GM23338 (cell line): ENCODE measurements at regions not wholly inside any gene's neighbourhood (a gene's known extent, or its start where the extent isn't known, plus 50 kb on each side); places are given as distances from the start of the nearest gene placed in this dataset.

Source experiments
- CREB1 ChIP-seq: fragments of 250-450 bp; sonication (Bioruptor Pico); IDR thresholded peaks from 2 replicates; pipeline ENCODE4 v1.5.0; 2020; ENCODE audit warnings: low read depth, mild to moderate bottlenecking, moderate library complexity
- EZH2 ChIP-seq: fragments of 200-600 bp; sonication (generic); IDR thresholded peaks from one replicate; pipeline ENCODE4 v1.8.0; 2017; ENCODE audit warnings: antibody characterized with exemption, mild to moderate bottlenecking, low read depth; ENCODE audit not compliant: unreplicated experiment
- EZH2phosphoT487 ChIP-seq: fragments of 200-600 bp; sonication (generic); IDR thresholded peaks from one replicate; pipeline ENCODE4 v1.8.1; 2018; ENCODE audit warnings: antibody characterized with exemption; ENCODE audit not compliant: unreplicated experiment
- JUNB ChIP-seq: IDR thresholded peaks from one replicate; pipeline ENCODE4 v1.6.1; 2016; ENCODE audit warnings: antibody characterized with exemption; ENCODE audit not compliant: unreplicated experiment
- POLR2AphosphoS5 ChIP-seq: IDR thresholded peaks from 2 replicates; pipeline ENCODE4 v1.6.1; 2016; ENCODE audit warnings: antibody characterized with exemption, low read depth
- STAT1 ChIP-seq: IDR thresholded peaks from one replicate; pipeline ENCODE4 v1.6.1; 2016; ENCODE audit warnings: antibody characterized with exemption; ENCODE audit not compliant: unreplicated experiment
- ZNF114 ChIP-seq: fragments of 250-450 bp; sonication (Bioruptor Pico); IDR thresholded peaks from 2 replicates; pipeline ENCODE4 v1.5.0; 2020; ENCODE audit warnings: mild to moderate bottlenecking, moderate library complexity
- ZNF331 ChIP-seq: fragments of 250-450 bp; sonication (Bioruptor Pico); IDR thresholded peaks from 2 replicates; pipeline ENCODE4 v1.5.0; 2020; ENCODE audit warnings: low read depth, mild to moderate bottlenecking, moderate library complexity
- TF ChIP-seq, protein P1 (sequence below), 2 experiments: fragments of 200-600 bp in 1 of 2; sonication (generic) in 1 of 2; conservative IDR thresholded peaks; 2 replicates each; pipeline versions ENCODE4 v1.5.1 to v1.6.1; 2016 to 2017; ENCODE audit warnings: antibody characterized with exemption in 2 of 2, low read depth in 2 of 2, mild to moderate bottlenecking in 2 of 2, moderate library complexity in 1 of 2
- TF ChIP-seq, protein P2 (sequence below): IDR thresholded peaks from one replicate; pipeline ENCODE4 v1.6.1; 2018; ENCODE audit warnings: antibody characterized with exemption; ENCODE audit not compliant: unreplicated experiment
- TF ChIP-seq, protein P3 (sequence below): fragments of 250-450 bp; sonication (Bioruptor Pico); IDR thresholded peaks from 2 replicates; pipeline ENCODE4 v1.5.0; 2020; ENCODE audit warnings: mild to moderate bottlenecking, moderate library complexity
- TF ChIP-seq, protein P4 (sequence below): IDR thresholded peaks from 2 replicates; pipeline ENCODE4 v1.6.1; 2016; ENCODE audit warnings: antibody characterized with exemption

DNA sequence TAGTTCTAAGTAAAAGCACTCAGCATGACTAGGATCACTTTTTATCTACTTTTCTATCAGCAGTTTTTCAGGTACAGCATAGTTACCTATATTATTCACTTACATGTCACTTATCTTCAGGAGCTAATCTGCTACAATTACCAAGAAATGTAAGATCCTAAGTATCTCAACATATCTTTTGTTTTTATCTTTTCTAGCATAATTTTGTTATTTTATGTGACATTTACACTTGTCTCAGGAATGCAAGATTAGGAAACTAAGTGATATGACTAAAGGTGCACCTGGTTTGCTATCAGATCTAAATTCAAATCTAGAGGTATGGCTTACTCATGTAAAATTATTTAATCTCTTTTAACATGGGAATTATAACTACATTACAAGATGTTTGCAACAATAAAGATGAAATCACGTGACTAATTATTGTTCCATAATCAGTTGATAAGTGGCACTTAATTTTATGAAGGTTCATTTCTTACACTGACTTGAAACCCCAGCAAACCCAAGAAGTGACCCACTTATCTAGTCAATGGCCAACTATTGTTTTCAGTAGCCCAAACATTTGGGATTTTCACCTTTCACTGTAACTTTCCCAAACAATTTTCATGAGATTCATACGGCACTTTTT, 390.3 kb upstream of the PCDH15 start:
- no peak for TF ChIP-seq EZH2
- TF ChIP-seq POLR2AphosphoS5, result no peak
- TF ChIP-seq, protein P1, sequence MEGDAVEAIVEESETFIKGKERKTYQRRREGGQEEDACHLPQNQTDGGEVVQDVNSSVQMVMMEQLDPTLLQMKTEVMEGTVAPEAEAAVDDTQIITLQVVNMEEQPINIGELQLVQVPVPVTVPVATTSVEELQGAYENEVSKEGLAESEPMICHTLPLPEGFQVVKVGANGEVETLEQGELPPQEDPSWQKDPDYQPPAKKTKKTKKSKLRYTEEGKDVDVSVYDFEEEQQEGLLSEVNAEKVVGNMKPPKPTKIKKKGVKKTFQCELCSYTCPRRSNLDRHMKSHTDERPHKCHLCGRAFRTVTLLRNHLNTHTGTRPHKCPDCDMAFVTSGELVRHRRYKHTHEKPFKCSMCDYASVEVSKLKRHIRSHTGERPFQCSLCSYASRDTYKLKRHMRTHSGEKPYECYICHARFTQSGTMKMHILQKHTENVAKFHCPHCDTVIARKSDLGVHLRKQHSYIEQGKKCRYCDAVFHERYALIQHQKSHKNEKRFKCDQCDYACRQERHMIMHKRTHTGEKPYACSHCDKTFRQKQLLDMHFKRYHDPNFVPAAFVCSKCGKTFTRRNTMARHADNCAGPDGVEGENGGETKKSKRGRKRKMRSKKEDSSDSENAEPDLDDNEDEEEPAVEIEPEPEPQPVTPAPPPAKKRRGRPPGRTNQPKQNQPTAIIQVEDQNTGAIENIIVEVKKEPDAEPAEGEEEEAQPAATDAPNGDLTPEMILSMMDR (conservative IDR thresholded peaks at IDR 0.05; ENCODE audit: low read depth in 2 of 2), result no peak
- TF ChIP-seq, protein P2, sequence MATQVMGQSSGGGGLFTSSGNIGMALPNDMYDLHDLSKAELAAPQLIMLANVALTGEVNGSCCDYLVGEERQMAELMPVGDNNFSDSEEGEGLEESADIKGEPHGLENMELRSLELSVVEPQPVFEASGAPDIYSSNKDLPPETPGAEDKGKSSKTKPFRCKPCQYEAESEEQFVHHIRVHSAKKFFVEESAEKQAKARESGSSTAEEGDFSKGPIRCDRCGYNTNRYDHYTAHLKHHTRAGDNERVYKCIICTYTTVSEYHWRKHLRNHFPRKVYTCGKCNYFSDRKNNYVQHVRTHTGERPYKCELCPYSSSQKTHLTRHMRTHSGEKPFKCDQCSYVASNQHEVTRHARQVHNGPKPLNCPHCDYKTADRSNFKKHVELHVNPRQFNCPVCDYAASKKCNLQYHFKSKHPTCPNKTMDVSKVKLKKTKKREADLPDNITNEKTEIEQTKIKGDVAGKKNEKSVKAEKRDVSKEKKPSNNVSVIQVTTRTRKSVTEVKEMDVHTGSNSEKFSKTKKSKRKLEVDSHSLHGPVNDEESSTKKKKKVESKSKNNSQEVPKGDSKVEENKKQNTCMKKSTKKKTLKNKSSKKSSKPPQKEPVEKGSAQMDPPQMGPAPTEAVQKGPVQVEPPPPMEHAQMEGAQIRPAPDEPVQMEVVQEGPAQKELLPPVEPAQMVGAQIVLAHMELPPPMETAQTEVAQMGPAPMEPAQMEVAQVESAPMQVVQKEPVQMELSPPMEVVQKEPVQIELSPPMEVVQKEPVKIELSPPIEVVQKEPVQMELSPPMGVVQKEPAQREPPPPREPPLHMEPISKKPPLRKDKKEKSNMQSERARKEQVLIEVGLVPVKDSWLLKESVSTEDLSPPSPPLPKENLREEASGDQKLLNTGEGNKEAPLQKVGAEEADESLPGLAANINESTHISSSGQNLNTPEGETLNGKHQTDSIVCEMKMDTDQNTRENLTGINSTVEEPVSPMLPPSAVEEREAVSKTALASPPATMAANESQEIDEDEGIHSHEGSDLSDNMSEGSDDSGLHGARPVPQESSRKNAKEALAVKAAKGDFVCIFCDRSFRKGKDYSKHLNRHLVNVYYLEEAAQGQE, result no peak
- TF ChIP-seq EZH2phosphoT487, result no peak
- TF ChIP-seq, protein P3, sequence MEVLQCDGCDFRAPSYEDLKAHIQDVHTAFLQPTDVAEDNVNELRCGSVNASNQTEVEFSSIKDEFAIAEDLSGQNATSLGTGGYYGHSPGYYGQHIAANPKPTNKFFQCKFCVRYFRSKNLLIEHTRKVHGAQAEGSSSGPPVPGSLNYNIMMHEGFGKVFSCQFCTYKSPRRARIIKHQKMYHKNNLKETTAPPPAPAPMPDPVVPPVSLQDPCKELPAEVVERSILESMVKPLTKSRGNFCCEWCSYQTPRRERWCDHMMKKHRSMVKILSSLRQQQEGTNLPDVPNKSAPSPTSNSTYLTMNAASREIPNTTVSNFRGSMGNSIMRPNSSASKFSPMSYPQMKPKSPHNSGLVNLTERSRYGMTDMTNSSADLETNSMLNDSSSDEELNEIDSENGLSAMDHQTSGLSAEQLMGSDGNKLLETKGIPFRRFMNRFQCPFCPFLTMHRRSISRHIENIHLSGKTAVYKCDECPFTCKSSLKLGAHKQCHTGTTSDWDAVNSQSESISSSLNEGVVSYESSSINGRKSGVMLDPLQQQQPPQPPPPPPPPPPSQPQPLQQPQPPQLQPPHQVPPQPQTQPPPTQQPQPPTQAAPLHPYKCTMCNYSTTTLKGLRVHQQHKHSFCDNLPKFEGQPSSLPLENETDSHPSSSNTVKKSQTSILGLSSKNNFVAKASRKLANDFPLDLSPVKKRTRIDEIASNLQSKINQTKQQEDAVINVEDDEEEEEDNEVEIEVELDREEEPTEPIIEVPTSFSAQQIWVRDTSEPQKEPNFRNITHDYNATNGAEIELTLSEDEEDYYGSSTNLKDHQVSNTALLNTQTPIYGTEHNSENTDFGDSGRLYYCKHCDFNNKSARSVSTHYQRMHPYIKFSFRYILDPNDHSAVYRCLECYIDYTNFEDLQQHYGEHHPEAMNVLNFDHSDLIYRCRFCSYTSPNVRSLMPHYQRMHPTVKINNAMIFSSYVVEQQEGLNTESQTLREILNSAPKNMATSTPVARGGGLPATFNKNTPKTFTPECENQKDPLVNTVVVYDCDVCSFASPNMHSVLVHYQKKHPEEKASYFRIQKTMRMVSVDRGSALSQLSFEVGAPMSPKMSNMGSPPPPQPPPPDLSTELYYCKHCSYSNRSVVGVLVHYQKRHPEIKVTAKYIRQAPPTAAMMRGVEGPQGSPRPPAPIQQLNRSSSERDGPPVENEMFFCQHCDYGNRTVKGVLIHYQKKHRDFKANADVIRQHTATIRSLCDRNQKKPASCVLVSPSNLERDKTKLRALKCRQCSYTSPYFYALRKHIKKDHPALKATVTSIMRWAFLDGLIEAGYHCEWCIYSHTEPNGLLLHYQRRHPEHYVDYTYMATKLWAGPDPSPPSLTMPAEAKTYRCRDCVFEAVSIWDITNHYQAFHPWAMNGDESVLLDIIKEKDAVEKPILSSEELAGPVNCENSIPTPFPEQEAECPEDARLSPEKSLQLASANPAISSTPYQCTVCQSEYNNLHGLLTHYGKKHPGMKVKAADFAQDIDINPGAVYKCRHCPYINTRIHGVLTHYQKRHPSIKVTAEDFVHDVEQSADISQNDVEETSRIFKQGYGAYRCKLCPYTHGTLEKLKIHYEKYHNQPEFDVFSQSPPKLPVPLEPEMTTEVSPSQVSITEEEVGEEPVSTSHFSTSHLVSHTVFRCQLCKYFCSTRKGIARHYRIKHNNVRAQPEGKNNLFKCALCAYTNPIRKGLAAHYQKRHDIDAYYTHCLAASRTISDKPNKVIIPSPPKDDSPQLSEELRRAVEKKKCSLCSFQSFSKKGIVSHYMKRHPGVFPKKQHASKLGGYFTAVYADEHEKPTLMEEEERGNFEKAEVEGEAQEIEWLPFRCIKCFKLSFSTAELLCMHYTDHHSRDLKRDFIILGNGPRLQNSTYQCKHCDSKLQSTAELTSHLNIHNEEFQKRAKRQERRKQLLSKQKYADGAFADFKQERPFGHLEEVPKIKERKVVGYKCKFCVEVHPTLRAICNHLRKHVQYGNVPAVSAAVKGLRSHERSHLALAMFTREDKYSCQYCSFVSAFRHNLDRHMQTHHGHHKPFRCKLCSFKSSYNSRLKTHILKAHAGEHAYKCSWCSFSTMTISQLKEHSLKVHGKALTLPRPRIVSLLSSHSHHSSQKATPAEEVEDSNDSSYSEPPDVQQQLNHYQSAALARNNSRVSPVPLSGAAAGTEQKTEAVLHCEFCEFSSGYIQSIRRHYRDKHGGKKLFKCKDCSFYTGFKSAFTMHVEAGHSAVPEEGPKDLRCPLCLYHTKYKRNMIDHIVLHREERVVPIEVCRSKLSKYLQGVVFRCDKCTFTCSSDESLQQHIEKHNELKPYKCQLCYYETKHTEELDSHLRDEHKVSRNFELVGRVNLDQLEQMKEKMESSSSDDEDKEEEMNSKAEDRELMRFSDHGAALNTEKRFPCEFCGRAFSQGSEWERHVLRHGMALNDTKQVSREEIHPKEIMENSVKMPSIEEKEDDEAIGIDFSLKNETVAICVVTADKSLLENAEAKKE (CRISPR knock-in tag), result no peak
- TF ChIP-seq CREB1, result no peak
- TF ChIP-seq, protein P4, sequence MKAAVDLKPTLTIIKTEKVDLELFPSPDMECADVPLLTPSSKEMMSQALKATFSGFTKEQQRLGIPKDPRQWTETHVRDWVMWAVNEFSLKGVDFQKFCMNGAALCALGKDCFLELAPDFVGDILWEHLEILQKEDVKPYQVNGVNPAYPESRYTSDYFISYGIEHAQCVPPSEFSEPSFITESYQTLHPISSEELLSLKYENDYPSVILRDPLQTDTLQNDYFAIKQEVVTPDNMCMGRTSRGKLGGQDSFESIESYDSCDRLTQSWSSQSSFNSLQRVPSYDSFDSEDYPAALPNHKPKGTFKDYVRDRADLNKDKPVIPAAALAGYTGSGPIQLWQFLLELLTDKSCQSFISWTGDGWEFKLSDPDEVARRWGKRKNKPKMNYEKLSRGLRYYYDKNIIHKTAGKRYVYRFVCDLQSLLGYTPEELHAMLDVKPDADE, result no peak
- no peak for TF ChIP-seq JUNB
- TF ChIP-seq ZNF331, result no peak
- TF ChIP-seq STAT1, result no peak
- TF ChIP-seq ZNF114 (CRISPR knock-in tag), result no peak
